Left lung (tissue), 4 donors: ENCODE measurements at regions not wholly inside any gene's neighbourhood (a gene's known extent, or its start where the extent isn't known, plus 50 kb on each side); places are given as distances from the start of the nearest gene placed in this dataset.

ENCODE experiments used
- ATAC-seq: fragments of 200-7000 bp; cut with Tn5 transposase; one replicate; pipeline ENCODE4 v1.9.1; 2020; ENCODE audit warnings: moderate library complexity
- DNase-seq, 4 donors: peaks; one replicate each; pipeline ENCODE4 v3.0.0-alpha.2; 2013 to 2020
- H3K27ac ChIP-seq, 2 donors: fragments of 200-600 bp; sonication (generic) in 1 of 2; one replicate each; pipeline versions ENCODE4 v1.5.0 to v1.8.0; 2020 to 2021
- H3K27me3 ChIP-seq, 2 donors: fragments of 200-600 bp; sonication (generic) in 1 of 2; one replicate each; pipeline versions ENCODE4 v1.5.0 to v1.8.0; 2020 to 2021
- H3K36me3 ChIP-seq, 2 donors: fragments of 200-600 bp; sonication (generic) in 1 of 2; one replicate each; pipeline versions ENCODE4 v1.5.0 to v1.8.0; 2020 to 2021
- H3K4me1 ChIP-seq, 2 donors: fragments of 200-600 bp; one replicate each; pipeline ENCODE4 v1.8.0; 2021
- H3K4me3 ChIP-seq, 2 donors: fragments of 200-600 bp; sonication (generic) in 1 of 2; one replicate each; pipeline versions ENCODE4 v1.5.0 to v1.8.0; 2020 to 2021; ENCODE audit warnings: mild to moderate bottlenecking in 1 of 2
- H3K9me3 ChIP-seq, 2 donors: fragments of 200-600 bp; sonication (generic) in 1 of 2; one replicate each; pipeline versions ENCODE4 v1.5.0 to v1.8.0; 2020 to 2021
- intact Hi-C, 2 donors: fragments of 100-400 bp; cut with DNase I; formaldehyde crosslinking; loops; one replicate each; pipeline versions ENCODE4 v1.11.2 to v1.14.2; 2022
- TF ChIP-seq, protein P1 (sequence below), 2 donors: fragments of 200-600 bp; sonication (generic) in 1 of 2; IDR thresholded peaks; one replicate each; pipeline versions ENCODE4 v1.5.0 to v1.8.0; 2021; ENCODE audit warnings: antibody characterized with exemption in 2 of 2
- donor health status: DM: no; HTN: yes; CAD: no.
- donor health status: DM: no; HTN: no; CAD: no.

GRCh38 chr3:182185313-182185712 lies 473.6 kb downstream of the SOX2 start:
- intact Hi-C loops: no loop called here
- H3K27me3 ChIP-seq: no peaks in the 10 kb centered on the region
- DNase-seq (no peak), ATAC-seq (no peak)
- H3K27ac ChIP-seq: no peak overlapping the region
- no peaks in the 10 kb centered on the region for H3K36me3 ChIP-seq
- H3K4me1 ChIP-seq: no peaks in the 10 kb centered on the region
- no peaks in the 10 kb centered on the region for H3K9me3 ChIP-seq
- no peak overlapping the region for H3K4me3 ChIP-seq
- TF ChIP-seq, protein P1, sequence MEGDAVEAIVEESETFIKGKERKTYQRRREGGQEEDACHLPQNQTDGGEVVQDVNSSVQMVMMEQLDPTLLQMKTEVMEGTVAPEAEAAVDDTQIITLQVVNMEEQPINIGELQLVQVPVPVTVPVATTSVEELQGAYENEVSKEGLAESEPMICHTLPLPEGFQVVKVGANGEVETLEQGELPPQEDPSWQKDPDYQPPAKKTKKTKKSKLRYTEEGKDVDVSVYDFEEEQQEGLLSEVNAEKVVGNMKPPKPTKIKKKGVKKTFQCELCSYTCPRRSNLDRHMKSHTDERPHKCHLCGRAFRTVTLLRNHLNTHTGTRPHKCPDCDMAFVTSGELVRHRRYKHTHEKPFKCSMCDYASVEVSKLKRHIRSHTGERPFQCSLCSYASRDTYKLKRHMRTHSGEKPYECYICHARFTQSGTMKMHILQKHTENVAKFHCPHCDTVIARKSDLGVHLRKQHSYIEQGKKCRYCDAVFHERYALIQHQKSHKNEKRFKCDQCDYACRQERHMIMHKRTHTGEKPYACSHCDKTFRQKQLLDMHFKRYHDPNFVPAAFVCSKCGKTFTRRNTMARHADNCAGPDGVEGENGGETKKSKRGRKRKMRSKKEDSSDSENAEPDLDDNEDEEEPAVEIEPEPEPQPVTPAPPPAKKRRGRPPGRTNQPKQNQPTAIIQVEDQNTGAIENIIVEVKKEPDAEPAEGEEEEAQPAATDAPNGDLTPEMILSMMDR (IDR thresholded peaks at IDR 0.05): no peak

GRCh38 chr3:182190056-182190455 lies 478.3 kb downstream of the SOX2 start:
- ATAC-seq (no peak), DNase-seq (no peak)
- Histone ChIP-seq H3K9me3 (no peaks in the 10 kb centered on the region), H3K4me3 (no peak overlapping the region), H3K36me3 (no peaks in the 10 kb centered on the region), H3K27me3 (no peaks in the 10 kb centered on the region), H3K4me1 (no peaks in the 10 kb centered on the region), H3K27ac (no peak overlapping the region)
- intact Hi-C loops: no loop called here
- TF ChIP-seq, protein P1 (IDR thresholded peaks at IDR 0.05): no peak

GRCh38 chr3:182198345-182198744 lies 486.6 kb downstream of the SOX2 start:
- DNase-seq (no peak), ATAC-seq (peak; percentile 76)
- H3K4me3 ChIP-seq: no peak overlapping the region
- intact Hi-C loops: no loop called here
- TF ChIP-seq, protein P1 (IDR thresholded peaks at IDR 0.05): no peak
- H3K4me1 ChIP-seq: no peaks in the 10 kb centered on the region
- H3K27me3 ChIP-seq: no peaks in the 10 kb centered on the region
- no peak overlapping the region for H3K27ac ChIP-seq
- no peaks in the 10 kb centered on the region for H3K9me3 ChIP-seq
- no peaks in the 10 kb centered on the region for H3K36me3 ChIP-seq

- intact Hi-C loops: no loop called here
- no peaks in the 10 kb centered on the region for H3K36me3 ChIP-seq
- ATAC-seq (no peak), DNase-seq (peak in 1 of 4 donors; percentile 31)
- H3K4me1 ChIP-seq: no peaks in the 10 kb centered on the region
- no peaks in the 10 kb centered on the region for H3K9me3 ChIP-seq
- TF ChIP-seq, protein P1 (IDR thresholded peaks at IDR 0.05): no peak
- no peaks in the 10 kb centered on the region for H3K27me3 ChIP-seq
- H3K27ac ChIP-seq: no peak overlapping the region
- no peak overlapping the region for H3K4me3 ChIP-seq
Measured at GRCh38 chr3:182201456-182202168, 489.9 kb downstream of the SOX2 start.

GRCh38 chr3:182212479-182213076 lies 500.9 kb downstream of the SOX2 start:
- intact Hi-C loops: no loop called here
- Histone ChIP-seq H3K4me3 (no peak overlapping the region), H3K27ac (no peak overlapping the region), H3K4me1 (no peaks in the 10 kb centered on the region), H3K27me3 (no peaks in the 10 kb centered on the region), H3K9me3 (no peaks in the 10 kb centered on the region), H3K36me3 (no peaks in the 10 kb centered on the region)
- DNase-seq (peak in 3 of 4 donors; percentile 8 to 60 (median 17)), ATAC-seq (peak; percentile 93)
- TF ChIP-seq, protein P1 (IDR thresholded peaks at IDR 0.05): no peak
